ENCODE measurements at regions not wholly inside any gene's neighbourhood (a gene's known extent, or its start where the extent isn't known, plus 50 kb on each side); places are given as distances from the start of the nearest gene placed in this dataset.

GRCh38 chr9:118630079-118630478, 739.2 kb downstream of the BRINP1 start:
- TF ChIP-seq CTCF (IDR thresholded peaks at IDR 0.05; ENCODE audit: insufficient read depth, low read depth, low read length), result no peak
- no peak for TF ChIP-seq EZH2 (IDR thresholded peaks at IDR 0.05; ENCODE audit: insufficient read depth, low read length)

Measured in astrocyte (in vitro differentiated cells and primary cell).